GM03348 (cell line): ENCODE measurements at regions not wholly inside any gene's neighbourhood (a gene's known extent, or its start where the extent isn't known, plus 50 kb on each side); places are given as distances from the start of the nearest gene placed in this dataset.

ENCODE experiments used
- DNase-seq: peaks from one replicate; pipeline ENCODE4 v3.0.0; 2012; ENCODE audit warnings: low spot score

GRCh38 chr2:41886757-41887156 lies 161.1 kb upstream of the PKDCC start:
- no peak for DNase-seq

- DNase-seq: no peak
Measured at GRCh38 chr2:41890341-41890740, 157.5 kb upstream of the PKDCC start.

- peak; percentile 22 for DNase-seq
Measured at GRCh38 chr2:41892476-41892875, 155.3 kb upstream of the PKDCC start.

GRCh38 chr2:41894563-41895333 lies 153.1 kb upstream of the PKDCC start:
- no peak for DNase-seq

GRCh38 chr2:41895334-41895664 lies 152.5 kb upstream of the PKDCC start:
- DNase-seq: no peak

- DNase-seq: no peak
Measured at GRCh38 chr2:41896186-41896846, 151.5 kb upstream of the PKDCC start.

GRCh38 chr2:41899189-41899588 lies 148.6 kb upstream of the PKDCC start:
- DNase-seq: no peak

- DNase-seq: peak; percentile 64
Measured at GRCh38 chr2:41900101-41900577, 147.7 kb upstream of the PKDCC start.

- no peak for DNase-seq
Measured at GRCh38 chr2:41902897-41903296, 144.9 kb upstream of the PKDCC start.

GRCh38 chr2:41903474-41904135 lies 144.2 kb upstream of the PKDCC start:
- DNase-seq: peak; percentile 35

- no peak for DNase-seq
Measured at GRCh38 chr2:41904459-41904858, 143.4 kb upstream of the PKDCC start.

GRCh38 chr2:41905597-41906337 lies 142.1 kb upstream of the PKDCC start:
- no peak for DNase-seq

- DNase-seq: peak; percentile 37
Measured at GRCh38 chr2:41906338-41906725, 141.5 kb upstream of the PKDCC start.

- DNase-seq: no peak
Measured at GRCh38 chr2:41907141-41907540, 140.7 kb upstream of the PKDCC start.

GRCh38 chr2:41907771-41908207 lies 140.0 kb upstream of the PKDCC start:
- no peak for DNase-seq

- no peak for DNase-seq
Measured at GRCh38 chr2:41908349-41908748, 139.5 kb upstream of the PKDCC start.

GRCh38 chr2:41909584-41909983 lies 138.2 kb upstream of the PKDCC start:
- no peak for DNase-seq

- peak; percentile 22 for DNase-seq
Measured at GRCh38 chr2:41910126-41910525, 137.7 kb upstream of the PKDCC start.

GRCh38 chr2:41911033-41911432 lies 136.8 kb upstream of the PKDCC start:
- DNase-seq: no peak

- no peak for DNase-seq
Measured at GRCh38 chr2:41912337-41912736, 135.5 kb upstream of the PKDCC start.

- DNase-seq: no peak
Measured at GRCh38 chr2:41912776-41913175, 135.0 kb upstream of the PKDCC start.

- DNase-seq: no peak
Measured at GRCh38 chr2:41913311-41913710, 134.5 kb upstream of the PKDCC start.
